BLaER1 (cell line): ENCODE measurements at regions not wholly inside any gene's neighbourhood (a gene's known extent, or its start where the extent isn't known, plus 50 kb on each side); places are given as distances from the start of the nearest gene placed in this dataset.
"Not testable (repeated sequence)": the region's sequence is repeated elsewhere in the genome, so short reads cannot be mapped to it uniquely, and the experiment has no call there.

ENCODE experiments used
- H3K27ac ChIP-seq: shearing (Covaris generic); formaldehyde crosslinking; 2 replicates; pipeline ENCODE4 v1.8.1; 2022
- H3K27me3 ChIP-seq: shearing (Covaris generic); formaldehyde crosslinking; 2 replicates; pipeline ENCODE4 v1.8.1; 2022
- H3K36me3 ChIP-seq: shearing (Covaris generic); formaldehyde crosslinking; 2 replicates; pipeline ENCODE4 v1.8.1; 2022
- H3K4me1 ChIP-seq: shearing (Covaris generic); formaldehyde crosslinking; 2 replicates; pipeline ENCODE4 v1.8.1; 2022
- H3K4me2 ChIP-seq: shearing (Covaris generic); formaldehyde crosslinking; 2 replicates; pipeline ENCODE4 v1.8.1; 2022
- H3K4me3 ChIP-seq: shearing (Covaris generic); formaldehyde crosslinking; 2 replicates; pipeline ENCODE4 v1.8.1; 2022
- H3K9ac ChIP-seq: shearing (Covaris generic); formaldehyde crosslinking; 2 replicates; pipeline ENCODE4 v1.8.1; 2022
- H3K9me3 ChIP-seq: shearing (Covaris generic); formaldehyde crosslinking; 2 replicates; pipeline ENCODE4 v1.8.1; 2022
- H4K20me1 ChIP-seq: shearing (Covaris generic); formaldehyde crosslinking; 2 replicates; pipeline ENCODE4 v1.8.1; 2022
- Cebpa-rat ChIP-seq: shearing (Covaris generic); IDR thresholded peaks from 2 replicates; pipeline ENCODE4 v1.8.1; 2022

- not testable (repeated sequence) for H3K27me3 ChIP-seq, H3K27ac ChIP-seq, H3K4me3 ChIP-seq
Measured at GRCh38 chr1:83383107-83383506, 615.8 kb downstream of the TTLL7 start.

DNA sequence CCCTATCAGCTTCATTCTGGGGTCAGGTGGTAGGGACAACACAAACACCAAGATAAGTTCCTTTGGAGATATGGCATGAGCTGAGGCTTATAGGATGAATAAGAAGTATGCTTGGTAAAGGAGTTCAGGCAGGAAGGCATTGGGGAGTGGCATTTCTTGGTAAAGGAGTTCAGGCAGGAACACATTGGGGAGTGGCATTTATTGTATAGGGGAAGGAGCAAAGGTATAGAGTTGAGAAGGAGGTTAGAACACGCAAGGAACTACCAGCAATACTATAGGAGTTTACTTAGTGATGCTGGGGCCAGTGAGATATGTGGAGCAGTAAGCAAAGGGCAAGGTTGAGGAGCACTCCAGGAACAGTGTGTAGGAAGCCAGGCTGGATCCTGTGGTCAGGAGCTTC is 625.9 kb downstream of the TTLL7 start:
- H3K27ac ChIP-seq, H3K4me3 ChIP-seq, H3K27me3 ChIP-seq, H3K4me1 ChIP-seq, H3K9ac ChIP-seq, H3K9me3 ChIP-seq, H4K20me1 ChIP-seq, H3K4me2 ChIP-seq, H3K36me3 ChIP-seq: not testable (repeated sequence)

More at GRCh38 chr1:83383107-83383506, 615.8 kb downstream of the TTLL7 start:
- H3K4me1 ChIP-seq, H3K4me2 ChIP-seq, H3K9ac ChIP-seq, H4K20me1 ChIP-seq, H3K9me3 ChIP-seq, H3K36me3 ChIP-seq: not testable (repeated sequence)

DNA sequence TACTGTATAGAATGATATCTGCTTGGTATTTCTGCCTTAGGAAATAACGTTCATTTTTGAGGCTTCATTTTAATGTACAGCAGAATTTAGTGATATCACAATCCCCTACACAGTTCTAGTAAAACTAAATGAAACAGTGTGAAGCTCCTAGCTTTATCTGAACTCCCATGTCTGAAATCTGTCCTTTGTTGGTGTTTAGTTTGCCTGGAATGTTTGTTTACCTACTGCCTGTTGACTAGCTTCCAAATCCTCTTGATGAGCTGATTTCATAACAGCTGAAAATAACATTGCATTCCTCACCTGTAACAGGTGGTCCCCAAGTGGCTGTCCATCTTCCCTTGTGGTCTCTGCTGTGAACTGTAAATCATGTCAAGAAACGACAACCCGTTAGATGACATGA is 629.1 kb downstream of the TTLL7 start:
- not testable (repeated sequence) for H3K27me3 ChIP-seq, H4K20me1 ChIP-seq

DNA sequence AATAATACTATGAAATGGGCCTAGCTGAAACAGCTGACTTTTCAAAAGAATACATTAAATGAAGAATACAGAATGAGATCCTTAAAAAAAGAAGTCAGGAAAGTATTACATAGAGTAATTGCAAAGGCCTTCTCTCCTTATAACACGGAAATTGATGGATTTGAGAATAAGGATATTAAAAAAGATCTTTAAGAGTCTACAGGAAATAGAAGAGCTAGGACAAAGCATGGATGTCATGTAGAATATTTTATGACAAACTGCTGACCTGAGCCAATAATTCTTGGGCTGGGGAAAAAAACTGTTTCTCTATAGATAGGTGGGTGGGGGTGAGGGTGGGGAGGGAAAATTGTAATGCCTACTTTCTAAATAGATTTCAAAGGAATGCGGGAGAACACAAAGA is 633.6 kb downstream of the TTLL7 start:
- not testable (repeated sequence) for H3K27me3 ChIP-seq, H3K4me1 ChIP-seq, H3K9me3 ChIP-seq, H3K27ac ChIP-seq, H3K4me3 ChIP-seq, H3K36me3 ChIP-seq, H3K9ac ChIP-seq, H4K20me1 ChIP-seq, H3K4me2 ChIP-seq

More for the DNA sequence above, 629.1 kb downstream of the TTLL7 start:
- not testable (repeated sequence) for H3K4me2 ChIP-seq, H3K4me3 ChIP-seq, H3K36me3 ChIP-seq, H3K27ac ChIP-seq, H3K4me1 ChIP-seq, H3K9me3 ChIP-seq, H3K9ac ChIP-seq

- not testable (repeated sequence) for H3K9ac ChIP-seq, H3K4me3 ChIP-seq, H3K36me3 ChIP-seq, H3K4me2 ChIP-seq, H3K9me3 ChIP-seq, H3K27ac ChIP-seq, H3K4me1 ChIP-seq, H4K20me1 ChIP-seq, H3K27me3 ChIP-seq
Measured at GRCh38 chr1:83345375-83345774, 653.6 kb downstream of the TTLL7 start.

DNA sequence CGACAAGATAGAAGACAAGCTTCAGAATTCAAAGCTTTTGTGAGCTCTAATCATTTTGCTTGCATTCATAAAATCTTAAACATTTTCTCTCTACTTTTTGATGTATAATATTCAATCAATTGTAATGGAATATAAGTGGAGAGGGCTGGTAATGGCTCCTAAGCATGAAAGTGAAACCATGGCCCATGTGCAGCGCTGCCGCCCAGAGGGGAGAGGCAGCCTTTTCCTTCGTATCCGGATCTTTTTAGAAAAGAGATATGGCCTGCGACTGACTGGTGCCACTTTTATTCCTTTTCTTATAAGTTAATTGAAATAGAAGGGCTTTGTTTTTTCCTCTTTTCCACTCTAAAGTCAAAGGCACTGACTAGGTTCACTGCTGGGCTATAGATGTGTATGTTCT is 655.2 kb downstream of the TTLL7 start:
- H3K27ac ChIP-seq, H3K36me3 ChIP-seq, H3K4me1 ChIP-seq, H3K4me3 ChIP-seq, H3K27me3 ChIP-seq, H3K4me2 ChIP-seq, H3K9ac ChIP-seq, H4K20me1 ChIP-seq, H3K9me3 ChIP-seq: not testable (repeated sequence)

- not testable (repeated sequence) for H4K20me1 ChIP-seq, H3K9me3 ChIP-seq, H3K36me3 ChIP-seq, H3K27me3 ChIP-seq, H3K4me3 ChIP-seq, H3K9ac ChIP-seq, H3K4me1 ChIP-seq, H3K27ac ChIP-seq, H3K4me2 ChIP-seq
Measured at GRCh38 chr1:83342995-83343394, 655.9 kb downstream of the TTLL7 start.

GRCh38 chr1:83332308-83332707 is 666.6 kb downstream of the TTLL7 start:
- H3K27me3 ChIP-seq, H3K27ac ChIP-seq, H3K4me3 ChIP-seq, H3K9me3 ChIP-seq, H3K36me3 ChIP-seq, H3K9ac ChIP-seq, H4K20me1 ChIP-seq, H3K4me2 ChIP-seq, H3K4me1 ChIP-seq: not testable (repeated sequence)

DNA sequence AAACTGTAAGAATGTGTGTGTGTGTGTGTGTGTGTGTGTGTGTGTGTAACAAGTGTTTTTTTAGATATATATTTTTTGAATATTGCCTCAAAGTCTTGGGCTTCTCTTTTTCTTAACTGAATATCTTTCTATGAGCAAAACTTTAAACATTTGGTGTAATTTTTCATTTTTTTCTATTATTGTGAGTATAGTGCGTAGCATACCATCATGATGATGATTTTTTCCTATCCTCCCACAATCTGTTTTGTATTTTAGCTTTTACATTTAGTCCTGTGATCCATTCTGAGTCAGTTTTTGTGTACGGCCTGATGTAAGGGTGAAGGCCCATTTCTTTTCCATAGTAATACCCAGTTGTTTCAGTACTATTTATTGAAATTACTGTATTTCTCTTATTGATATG is 680.6 kb downstream of the TTLL7 start:
- no peak overlapping the region for H3K9ac ChIP-seq
- no peaks in the 10 kb centered on the region for H3K9me3 ChIP-seq
- H3K4me2 ChIP-seq = no peak overlapping the region
- H3K27ac ChIP-seq = no peak overlapping the region
- no peaks in the 10 kb centered on the region for H3K4me1 ChIP-seq
- no peaks in the 10 kb centered on the region for H4K20me1 ChIP-seq
- H3K27me3 ChIP-seq = no peaks in the 10 kb centered on the region
- TF ChIP-seq Cebpa-rat = no peak
- H3K36me3 ChIP-seq = no peaks in the 10 kb centered on the region
- H3K4me3 ChIP-seq = no peak overlapping the region

- not testable (repeated sequence) for H3K4me2 ChIP-seq, H3K36me3 ChIP-seq, H3K4me3 ChIP-seq, H3K27ac ChIP-seq, H3K4me1 ChIP-seq, H4K20me1 ChIP-seq, H3K9me3 ChIP-seq, H3K27me3 ChIP-seq, H3K9ac ChIP-seq
Measured at GRCh38 chr1:83315446-83315845, 683.5 kb downstream of the TTLL7 start.

GRCh38 chr1:83310161-83310560 is 688.8 kb downstream of the TTLL7 start:
- H3K4me1 ChIP-seq, H3K27ac ChIP-seq, H3K9ac ChIP-seq, H3K36me3 ChIP-seq, H3K27me3 ChIP-seq, H3K4me2 ChIP-seq, H3K9me3 ChIP-seq, H3K4me3 ChIP-seq, H4K20me1 ChIP-seq: not testable (repeated sequence)

GRCh38 chr1:83309035-83309434 is 689.9 kb downstream of the TTLL7 start:
- not testable (repeated sequence) for H4K20me1 ChIP-seq, H3K27ac ChIP-seq, H3K4me3 ChIP-seq, H3K36me3 ChIP-seq, H3K9ac ChIP-seq, H3K9me3 ChIP-seq, H3K4me2 ChIP-seq, H3K4me1 ChIP-seq, H3K27me3 ChIP-seq

- not testable (repeated sequence) for H3K4me1 ChIP-seq, H4K20me1 ChIP-seq, H3K4me2 ChIP-seq, H3K9ac ChIP-seq, H3K4me3 ChIP-seq, H3K9me3 ChIP-seq, H3K27ac ChIP-seq, H3K27me3 ChIP-seq, H3K36me3 ChIP-seq
Measured at GRCh38 chr1:83306811-83307210, 692.1 kb downstream of the TTLL7 start.

GRCh38 chr1:83295594-83295993 is 703.3 kb downstream of the TTLL7 start:
- not testable (repeated sequence) for H3K36me3 ChIP-seq, H3K27me3 ChIP-seq, H3K9ac ChIP-seq, H3K9me3 ChIP-seq, H3K4me2 ChIP-seq, H4K20me1 ChIP-seq, H3K27ac ChIP-seq, H3K4me1 ChIP-seq, H3K4me3 ChIP-seq

- H3K4me3 ChIP-seq, H3K9me3 ChIP-seq, H3K9ac ChIP-seq, H3K4me2 ChIP-seq, H3K27me3 ChIP-seq, H4K20me1 ChIP-seq, H3K36me3 ChIP-seq, H3K4me1 ChIP-seq, H3K27ac ChIP-seq: not testable (repeated sequence)
Measured at GRCh38 chr1:83287391-83287790, 711.5 kb downstream of the TTLL7 start.

DNA sequence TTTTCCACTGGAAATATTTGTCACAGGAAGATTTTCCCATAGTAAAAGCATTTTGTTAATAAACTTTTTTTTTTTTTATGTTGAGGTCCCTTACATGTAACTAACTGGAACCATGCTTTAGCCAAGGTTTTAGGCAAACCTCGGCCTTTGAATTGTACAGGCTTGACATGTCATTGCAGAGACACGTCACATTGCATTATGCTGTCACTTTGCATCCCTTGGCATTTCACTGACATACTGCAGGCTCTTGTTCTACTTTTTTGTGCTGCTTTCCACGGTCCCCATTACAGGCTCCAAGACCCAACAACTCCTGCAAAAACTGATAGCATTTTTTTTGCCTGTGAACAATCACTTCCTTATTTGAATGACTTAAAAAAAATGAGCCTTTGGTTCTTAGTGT is 724.3 kb downstream of the TTLL7 start:
- not testable (repeated sequence) for H3K27ac ChIP-seq, H3K4me3 ChIP-seq, H3K4me1 ChIP-seq, H3K27me3 ChIP-seq, H4K20me1 ChIP-seq, H3K36me3 ChIP-seq, H3K9ac ChIP-seq, H3K4me2 ChIP-seq, H3K9me3 ChIP-seq
